ENCODE measurements at regions not wholly inside any gene's neighbourhood (a gene's known extent, or its start where the extent isn't known, plus 50 kb on each side); places are given as distances from the start of the nearest gene placed in this dataset.
A peak's percentile ranks its signal among the peaks of the same experiment; 100 is the strongest.

GRCh38 chr4:54527532-54527931 is 130.2 kb upstream of the KIT start:
- CTCF ChIA-PET = no interaction called here
- no peak for TF ChIP-seq EZH2 (IDR thresholded peaks at IDR 0.05; ENCODE audit: borderline replicate concordance, insufficient read depth, low read depth, low read length, poor library complexity, severe bottlenecking)
- TF ChIP-seq, protein P1, sequence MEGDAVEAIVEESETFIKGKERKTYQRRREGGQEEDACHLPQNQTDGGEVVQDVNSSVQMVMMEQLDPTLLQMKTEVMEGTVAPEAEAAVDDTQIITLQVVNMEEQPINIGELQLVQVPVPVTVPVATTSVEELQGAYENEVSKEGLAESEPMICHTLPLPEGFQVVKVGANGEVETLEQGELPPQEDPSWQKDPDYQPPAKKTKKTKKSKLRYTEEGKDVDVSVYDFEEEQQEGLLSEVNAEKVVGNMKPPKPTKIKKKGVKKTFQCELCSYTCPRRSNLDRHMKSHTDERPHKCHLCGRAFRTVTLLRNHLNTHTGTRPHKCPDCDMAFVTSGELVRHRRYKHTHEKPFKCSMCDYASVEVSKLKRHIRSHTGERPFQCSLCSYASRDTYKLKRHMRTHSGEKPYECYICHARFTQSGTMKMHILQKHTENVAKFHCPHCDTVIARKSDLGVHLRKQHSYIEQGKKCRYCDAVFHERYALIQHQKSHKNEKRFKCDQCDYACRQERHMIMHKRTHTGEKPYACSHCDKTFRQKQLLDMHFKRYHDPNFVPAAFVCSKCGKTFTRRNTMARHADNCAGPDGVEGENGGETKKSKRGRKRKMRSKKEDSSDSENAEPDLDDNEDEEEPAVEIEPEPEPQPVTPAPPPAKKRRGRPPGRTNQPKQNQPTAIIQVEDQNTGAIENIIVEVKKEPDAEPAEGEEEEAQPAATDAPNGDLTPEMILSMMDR (IDR thresholded peaks at IDR 0.05) = no peak
- H3K9me3 ChIP-seq (ENCODE audit: control extremely low read depth in 1 of 3, control insufficient read depth in 2 of 3, insufficient read depth in 1 of 3, low read length in 2 of 3) = no peaks in the 10 kb centered on the region
- H3K36me3 ChIP-seq (replicated peaks in 1 of 2; ENCODE audit: control extremely low read depth in 1 of 2, control insufficient read depth in 1 of 2, extremely low read depth in 1 of 2, insufficient read depth in 2 of 2, low read length in 1 of 2) = no peaks in the 10 kb centered on the region
- POLR2A ChIA-PET = no interaction called here
- no peak overlapping the region for H3K4me2 ChIP-seq (replicated peaks; ENCODE audit: low read depth, low read length, poor library complexity, severe bottlenecking)
- no peak overlapping the region for H3K27ac ChIP-seq (ENCODE audit: low read length in 2 of 2)
- peaks cover 0 to 3% (median 1%) of the 10 kb centered on the region in 4 experiments for H3K27me3 ChIP-seq (replicated peaks in 1 of 4; ENCODE audit: control extremely low read depth in 1 of 4, control insufficient read depth in 3 of 4, insufficient read depth in 4 of 4, low read length in 3 of 4)
- Mint-ChIP-seq H3K4me1 (no peaks in the 10 kb centered on the region), H3K27me3 (no peaks in the 10 kb centered on the region), H3K4me3 (no peak overlapping the region), H3K9me3 (ENCODE audit: insufficient read depth) (no peaks in the 10 kb centered on the region), H3K27ac (no peak overlapping the region)
- no peak for ATAC-seq (ENCODE audit: low read depth)
- no peaks in the 10 kb centered on the region for H3K79me2 ChIP-seq (ENCODE audit: control insufficient read depth, insufficient read depth, low read length)
- H3K4me1 ChIP-seq (ENCODE audit: control insufficient read depth in 2 of 2, insufficient read depth in 2 of 2, low read length in 2 of 2) = no peaks in the 10 kb centered on the region
- no peaks in the 10 kb centered on the region for H4K20me1 ChIP-seq (ENCODE audit: control insufficient read depth, insufficient read depth, low read length, poor library complexity, severe bottlenecking)
- 95% methylated on average over 4 of the region's 6 CpGs for WGBS (ENCODE audit: insufficient coverage)
- no peak overlapping the region for H2AFZ ChIP-seq (ENCODE audit: insufficient read depth, low read depth, low read length, poor library complexity, severe bottlenecking)
- intact Hi-C loops (cut with micrococcal nuclease) = no loop called here
- no peak overlapping the region for H3K9ac ChIP-seq (ENCODE audit: low read length)
- DNase-seq = no peak
- H3K4me3 ChIP-seq (ENCODE audit: control extremely low read depth in 1 of 5, extremely low read depth in 1 of 5, insufficient read depth in 1 of 5, low read depth in 2 of 5, low read length in 4 of 5) = no peak overlapping the region

- Histone ChIP-seq H3K4me2 (replicated peaks; ENCODE audit: low read depth, low read length, poor library complexity, severe bottlenecking) (peak overlapping the region; percentile 55), H3K4me1 (ENCODE audit: control insufficient read depth in 2 of 2, insufficient read depth in 2 of 2, low read length in 2 of 2) (peaks cover 0 to 2% of the 10 kb centered on the region in 2 donors), H3K9me3 (ENCODE audit: control extremely low read depth in 1 of 3, control insufficient read depth in 2 of 3, insufficient read depth in 1 of 3, low read length in 2 of 3) (no peaks in the 10 kb centered on the region), H4K20me1 (ENCODE audit: control insufficient read depth, insufficient read depth, low read length, poor library complexity, severe bottlenecking) (no peaks in the 10 kb centered on the region), H3K36me3 (replicated peaks in 1 of 2; ENCODE audit: control extremely low read depth in 1 of 2, control insufficient read depth in 1 of 2, extremely low read depth in 1 of 2, insufficient read depth in 2 of 2, low read length in 1 of 2) (no peaks in the 10 kb centered on the region), H2AFZ (ENCODE audit: insufficient read depth, low read depth, low read length, poor library complexity, severe bottlenecking) (peak overlapping the region; percentile 54), H3K79me2 (ENCODE audit: control insufficient read depth, insufficient read depth, low read length) (no peaks in the 10 kb centered on the region), H3K27ac (ENCODE audit: low read length in 2 of 2) (no peak overlapping the region), H3K4me3 (ENCODE audit: control extremely low read depth in 1 of 5, extremely low read depth in 1 of 5, insufficient read depth in 1 of 5, low read depth in 2 of 5, low read length in 4 of 5) (peak overlapping the region in 2 of 5 experiments; percentile 7 to 8), H3K27me3 (replicated peaks in 1 of 4; ENCODE audit: control extremely low read depth in 1 of 4, control insufficient read depth in 3 of 4, insufficient read depth in 4 of 4, low read length in 3 of 4) (peaks cover 0 to 7% (median 2%) of the 10 kb centered on the region in 4 experiments), H3K9ac (ENCODE audit: low read length) (peak overlapping the region; percentile 7)
- DNase-seq (no peak), ATAC-seq (ENCODE audit: low read depth) (no peak)
- Mint-ChIP-seq H3K4me1 (peaks cover 1% of the 10 kb centered on the region), H3K27ac (no peak overlapping the region), H3K4me3 (no peak overlapping the region), H3K9me3 (ENCODE audit: insufficient read depth) (no peaks in the 10 kb centered on the region), H3K27me3 (peaks cover 19% of the 10 kb centered on the region)
- TF ChIP-seq, protein P1 (IDR thresholded peaks at IDR 0.05) = no peak
- TF ChIP-seq EZH2 (IDR thresholded peaks at IDR 0.05; ENCODE audit: borderline replicate concordance, insufficient read depth, low read depth, low read length, poor library complexity, severe bottlenecking) = no peak
- ChIA-PET CTCF (no interaction called here), POLR2A (no interaction called here)
- intact Hi-C loops (cut with micrococcal nuclease) = no loop called here
- WGBS (ENCODE audit: insufficient coverage) = 10% methylated on average over 25 of the region's 26 CpGs
These were observed 118.2 kb upstream of the KIT start for GRCh38 chr4:54539500-54540029.

All from B cell (primary cell).